ENCODE measurements at regions not wholly inside any gene's neighbourhood (a gene's known extent, or its start where the extent isn't known, plus 50 kb on each side); places are given as distances from the start of the nearest gene placed in this dataset.

DNA sequence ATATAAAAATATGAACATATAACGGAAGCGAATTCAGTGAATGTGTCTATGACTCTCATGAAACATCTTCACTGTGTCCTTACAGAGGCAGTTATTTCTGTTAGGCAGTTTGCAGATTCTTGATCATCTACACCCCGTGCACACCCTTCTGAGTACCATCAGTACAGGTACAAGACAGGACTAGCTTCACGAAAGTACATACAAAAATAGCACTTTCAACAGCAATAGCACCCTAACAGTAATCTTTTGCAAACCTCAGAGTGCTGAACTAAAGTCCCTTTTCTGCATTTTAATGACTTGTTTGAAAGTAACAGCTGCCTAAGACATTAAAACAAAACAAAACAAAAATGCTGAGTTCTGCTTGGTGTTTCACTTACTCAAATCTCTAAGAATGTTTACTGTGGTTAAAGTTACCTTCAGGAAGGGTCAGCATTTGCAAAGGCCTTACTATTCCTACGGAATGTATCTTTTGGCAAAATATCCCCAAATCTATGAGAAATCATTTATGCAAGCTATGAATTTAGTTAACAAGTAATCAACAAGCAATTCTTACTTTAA, 104.1 kb downstream of the CNTN3 start:
- Histone ChIP-seq H3K9ac (ENCODE audit: low read depth in 2 of 2, low read length in 2 of 2) (no peak overlapping the region), H3K9me3 (no peaks in the 10 kb centered on the region), H3K27ac (no peak overlapping the region), H3K27me3 (no peaks in the 10 kb centered on the region), H3K4me1 (no peaks in the 10 kb centered on the region), H3K4me3 (no peak overlapping the region), H3K36me3 (no peaks in the 10 kb centered on the region)
- TF ChIP-seq, protein P1, sequence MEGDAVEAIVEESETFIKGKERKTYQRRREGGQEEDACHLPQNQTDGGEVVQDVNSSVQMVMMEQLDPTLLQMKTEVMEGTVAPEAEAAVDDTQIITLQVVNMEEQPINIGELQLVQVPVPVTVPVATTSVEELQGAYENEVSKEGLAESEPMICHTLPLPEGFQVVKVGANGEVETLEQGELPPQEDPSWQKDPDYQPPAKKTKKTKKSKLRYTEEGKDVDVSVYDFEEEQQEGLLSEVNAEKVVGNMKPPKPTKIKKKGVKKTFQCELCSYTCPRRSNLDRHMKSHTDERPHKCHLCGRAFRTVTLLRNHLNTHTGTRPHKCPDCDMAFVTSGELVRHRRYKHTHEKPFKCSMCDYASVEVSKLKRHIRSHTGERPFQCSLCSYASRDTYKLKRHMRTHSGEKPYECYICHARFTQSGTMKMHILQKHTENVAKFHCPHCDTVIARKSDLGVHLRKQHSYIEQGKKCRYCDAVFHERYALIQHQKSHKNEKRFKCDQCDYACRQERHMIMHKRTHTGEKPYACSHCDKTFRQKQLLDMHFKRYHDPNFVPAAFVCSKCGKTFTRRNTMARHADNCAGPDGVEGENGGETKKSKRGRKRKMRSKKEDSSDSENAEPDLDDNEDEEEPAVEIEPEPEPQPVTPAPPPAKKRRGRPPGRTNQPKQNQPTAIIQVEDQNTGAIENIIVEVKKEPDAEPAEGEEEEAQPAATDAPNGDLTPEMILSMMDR (IDR thresholded peaks at IDR 0.05) = no peak
- DNase-seq = no peak
- intact Hi-C loops (cut with DNase I) = no loop called here

DNA sequence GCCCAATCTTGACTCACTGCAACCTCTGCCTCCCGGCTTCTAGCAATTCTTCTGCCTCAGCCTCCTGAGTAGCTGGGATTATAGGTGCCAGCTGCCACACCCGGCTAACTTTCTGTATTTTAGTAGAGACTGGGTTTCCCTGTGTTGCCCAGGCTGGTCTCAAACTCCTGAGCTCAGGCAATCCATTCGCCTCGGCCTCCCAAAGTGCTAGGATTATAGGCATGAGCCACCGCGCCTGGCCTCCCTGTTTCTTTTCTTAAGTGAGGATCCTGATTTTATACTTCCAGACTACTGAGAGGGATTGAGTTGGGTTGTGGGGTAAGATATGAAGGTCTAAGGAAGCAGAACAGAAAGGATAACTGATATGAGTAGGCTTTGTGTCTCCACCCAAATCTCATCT, 106.8 kb downstream of the CNTN3 start:
- Histone ChIP-seq H3K36me3 (no peaks in the 10 kb centered on the region), H3K27me3 (no peaks in the 10 kb centered on the region), H3K4me3 (no peak overlapping the region), H3K9me3 (no peaks in the 10 kb centered on the region), H3K27ac (no peak overlapping the region), H3K9ac (ENCODE audit: low read depth in 2 of 2, low read length in 2 of 2) (no peak overlapping the region), H3K4me1 (no peaks in the 10 kb centered on the region)
- intact Hi-C loops (cut with DNase I) = no loop called here
- no peak for DNase-seq
- TF ChIP-seq, protein P1 (IDR thresholded peaks at IDR 0.05) = no peak

DNA sequence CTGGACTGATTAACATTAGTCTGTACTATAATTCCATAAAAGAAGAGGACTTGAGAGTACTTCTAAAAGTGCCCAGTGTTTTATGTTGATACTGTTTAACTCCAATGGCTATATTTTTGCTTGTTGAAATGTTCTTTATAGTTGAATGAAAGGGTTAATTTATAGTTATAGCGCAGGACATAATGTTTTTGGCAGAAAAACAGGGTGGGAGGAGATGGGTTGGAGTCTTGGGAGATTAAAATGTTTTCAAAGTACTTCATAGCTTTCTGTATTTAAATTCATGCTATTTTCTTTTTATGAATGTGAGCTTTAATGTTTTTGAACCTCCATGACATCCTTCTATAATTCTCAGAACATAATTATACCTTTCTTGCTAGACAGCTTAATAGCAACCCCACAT, 108.2 kb downstream of the CNTN3 start:
- intact Hi-C loops (cut with DNase I) = no loop called here
- Histone ChIP-seq H3K9ac (ENCODE audit: low read depth in 2 of 2, low read length in 2 of 2) (no peak overlapping the region), H3K4me1 (no peaks in the 10 kb centered on the region), H3K9me3 (no peaks in the 10 kb centered on the region), H3K27ac (no peak overlapping the region), H3K36me3 (no peaks in the 10 kb centered on the region), H3K27me3 (no peaks in the 10 kb centered on the region), H3K4me3 (no peak overlapping the region)
- DNase-seq = no peak
- TF ChIP-seq, protein P1 (IDR thresholded peaks at IDR 0.05) = no peak

DNA sequence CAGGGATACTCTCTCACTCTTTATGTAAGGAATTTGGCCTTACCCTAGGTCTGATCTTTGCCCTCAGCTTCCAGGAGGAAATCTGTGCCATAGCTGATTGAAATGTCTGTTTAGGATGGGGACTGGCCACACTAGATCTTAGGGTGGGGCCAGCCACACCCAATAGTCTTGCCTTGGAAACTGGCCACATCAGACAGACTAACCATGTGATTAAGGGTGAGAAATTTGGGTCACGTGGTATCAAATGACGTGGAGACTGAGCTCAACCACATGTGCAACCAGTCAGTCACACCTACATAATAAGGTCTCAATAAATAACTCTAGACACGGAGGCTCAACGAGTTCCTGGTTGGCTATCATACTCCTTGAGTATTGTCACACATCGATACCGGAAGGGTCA, 113.5 kb downstream of the CNTN3 start:
- peak; percentile 25 for DNase-seq
- H3K9ac ChIP-seq (ENCODE audit: low read depth in 2 of 2, low read length in 2 of 2) = no peak overlapping the region
- H3K36me3 ChIP-seq = no peaks in the 10 kb centered on the region
- no peaks in the 10 kb centered on the region for H3K9me3 ChIP-seq
- H3K4me1 ChIP-seq = no peaks in the 10 kb centered on the region
- no peak overlapping the region for H3K27ac ChIP-seq
- intact Hi-C loops (cut with DNase I) = no loop called here
- TF ChIP-seq, protein P1 (IDR thresholded peaks at IDR 0.05) = no peak
- no peaks in the 10 kb centered on the region for H3K27me3 ChIP-seq
- no peak overlapping the region for H3K4me3 ChIP-seq

DNA sequence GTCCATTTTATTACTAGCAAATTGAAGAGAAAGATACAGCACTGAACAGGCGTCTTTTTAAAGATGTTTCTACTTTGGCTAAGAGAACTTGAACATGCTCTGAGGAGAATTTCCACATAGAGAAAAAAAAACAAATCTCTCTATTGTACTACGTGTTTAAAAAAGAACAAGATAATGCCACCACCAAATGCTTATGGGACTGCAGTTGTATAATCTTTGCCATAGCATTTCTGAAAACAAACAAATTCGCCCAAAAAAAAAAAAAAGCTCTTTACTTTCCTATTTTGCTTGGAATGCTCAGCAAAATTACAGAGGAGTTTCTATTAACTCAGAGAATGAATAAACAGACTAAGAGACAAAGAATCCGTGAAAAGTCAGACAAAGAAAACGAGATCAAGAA, 114.2 kb downstream of the CNTN3 start:
- H3K27ac ChIP-seq = no peak overlapping the region
- intact Hi-C loops (cut with DNase I) = no loop called here
- TF ChIP-seq, protein P1 (IDR thresholded peaks at IDR 0.05) = no peak
- H3K9ac ChIP-seq (ENCODE audit: low read depth in 2 of 2, low read length in 2 of 2) = no peak overlapping the region
- H3K4me1 ChIP-seq = no peaks in the 10 kb centered on the region
- DNase-seq = no peak
- H3K4me3 ChIP-seq = no peak overlapping the region
- H3K9me3 ChIP-seq = no peaks in the 10 kb centered on the region
- no peaks in the 10 kb centered on the region for H3K36me3 ChIP-seq
- H3K27me3 ChIP-seq = no peaks in the 10 kb centered on the region
